ENCODE measurements at regions not wholly inside any gene's neighbourhood (a gene's known extent, or its start where the extent isn't known, plus 50 kb on each side); places are given as distances from the start of the nearest gene placed in this dataset.

- no peak for TF ChIP-seq CTCF (IDR thresholded peaks at IDR 0.05; ENCODE audit: control insufficient read depth, extremely low read depth, insufficient read depth)
- no peak for DNase-seq (ENCODE audit: low read depth)
- H3K4me3 ChIP-seq (ENCODE audit: low read depth, low read length): peak overlapping the region; percentile 83
These were observed 65.8 kb upstream of the PRKACB start for GRCh38 chr1:84078108-84078841.

- peak; percentile 23 for DNase-seq (ENCODE audit: low read depth)
- peak overlapping the region; percentile 83 for H3K4me3 ChIP-seq (ENCODE audit: low read depth, low read length)
- no peak for TF ChIP-seq CTCF (IDR thresholded peaks at IDR 0.05; ENCODE audit: control insufficient read depth, extremely low read depth, insufficient read depth)
These were observed 66.5 kb upstream of the PRKACB start for GRCh38 chr1:84077476-84078107.

- DNase-seq (ENCODE audit: low read depth): no peak
- no peak overlapping the region for H3K4me3 ChIP-seq (ENCODE audit: low read depth, low read length)
- TF ChIP-seq CTCF (IDR thresholded peaks at IDR 0.05; ENCODE audit: control insufficient read depth, extremely low read depth, insufficient read depth): no peak
These were observed 70.8 kb upstream of the PRKACB start for GRCh38 chr1:84073266-84073665.

- DNase-seq (ENCODE audit: low read depth): no peak
- no peak for TF ChIP-seq CTCF (IDR thresholded peaks at IDR 0.05; ENCODE audit: control insufficient read depth, extremely low read depth, insufficient read depth)
- no peak overlapping the region for H3K4me3 ChIP-seq (ENCODE audit: low read depth, low read length)
These were observed 70.4 kb upstream of the TTLL7 start for GRCh38 chr1:84069236-84069845.

GRCh38 chr1:84062496-84062895, 63.6 kb upstream of the TTLL7 start:
- no peak for DNase-seq (ENCODE audit: low read depth)
- H3K4me3 ChIP-seq (ENCODE audit: low read depth, low read length): no peak overlapping the region
- TF ChIP-seq CTCF (IDR thresholded peaks at IDR 0.05; ENCODE audit: control insufficient read depth, extremely low read depth, insufficient read depth): no peak

GRCh38 chr1:84061336-84061735, 62.4 kb upstream of the TTLL7 start:
- TF ChIP-seq CTCF (IDR thresholded peaks at IDR 0.05; ENCODE audit: control insufficient read depth, extremely low read depth, insufficient read depth): no peak
- no peak overlapping the region for H3K4me3 ChIP-seq (ENCODE audit: low read depth, low read length)
- DNase-seq (ENCODE audit: low read depth): no peak

All from LNCaP clone FGC (cell line).